Non-pigmented ciliary epithelial cell (primary cell): ENCODE measurements at regions not wholly inside any gene's neighbourhood (a gene's known extent, or its start where the extent isn't known, plus 50 kb on each side); places are given as distances from the start of the nearest gene placed in this dataset.
A peak's percentile ranks its signal among the peaks of the same experiment; 100 is the strongest.

Experiments
- DNase-seq: peaks from one replicate; pipeline ENCODE4 v3.0.0-alpha.2; 2010; ENCODE audit warnings: low read depth

GRCh38 chr14:42370056-42370455 is 763.4 kb downstream of the LRFN5 start:
- DNase-seq = no peak

- DNase-seq = no peak
These were observed 761.6 kb downstream of the LRFN5 start for GRCh38 chr14:42368234-42368633.

GRCh38 chr14:42353315-42353714 is 746.6 kb downstream of the LRFN5 start:
- no peak for DNase-seq

GRCh38 chr14:42335918-42336317 is 729.2 kb downstream of the LRFN5 start:
- DNase-seq = no peak

GRCh38 chr14:42334931-42335330 is 728.3 kb downstream of the LRFN5 start:
- DNase-seq = no peak

GRCh38 chr14:42323426-42323825 is 716.8 kb downstream of the LRFN5 start:
- no peak for DNase-seq

- no peak for DNase-seq
These were observed 716.0 kb downstream of the LRFN5 start for GRCh38 chr14:42322531-42323284.

GRCh38 chr14:42319996-42320395 is 713.3 kb downstream of the LRFN5 start:
- DNase-seq = no peak

- DNase-seq = no peak
These were observed 710.0 kb downstream of the LRFN5 start for GRCh38 chr14:42316693-42317092.

- DNase-seq = no peak
These were observed 705.2 kb downstream of the LRFN5 start for GRCh38 chr14:42311876-42312275.

GRCh38 chr14:42307239-42307825 is 700.7 kb downstream of the LRFN5 start:
- DNase-seq = no peak

- DNase-seq = no peak
These were observed 693.0 kb downstream of the LRFN5 start for GRCh38 chr14:42299692-42300091.

GRCh38 chr14:42293180-42293579 is 686.5 kb downstream of the LRFN5 start:
- no peak for DNase-seq

GRCh38 chr14:42277840-42278239 is 671.2 kb downstream of the LRFN5 start:
- no peak for DNase-seq

GRCh38 chr14:42269234-42269633 is 662.6 kb downstream of the LRFN5 start:
- DNase-seq = no peak

GRCh38 chr14:42248131-42248530 is 641.5 kb downstream of the LRFN5 start:
- no peak for DNase-seq

- no peak for DNase-seq
These were observed 634.4 kb downstream of the LRFN5 start for GRCh38 chr14:42241101-42241500.

GRCh38 chr14:42229976-42230375 is 623.3 kb downstream of the LRFN5 start:
- no peak for DNase-seq

GRCh38 chr14:42229294-42229693 is 622.6 kb downstream of the LRFN5 start:
- no peak for DNase-seq

- no peak for DNase-seq
These were observed 621.9 kb downstream of the LRFN5 start for GRCh38 chr14:42228611-42229010.

GRCh38 chr14:42224053-42224888 is 617.6 kb downstream of the LRFN5 start:
- peak; percentile 26 for DNase-seq

- peak; percentile 13 for DNase-seq
These were observed 616.3 kb downstream of the LRFN5 start for GRCh38 chr14:42222924-42223471.
